Activated CD8-positive, alpha-beta memory T cell treated with anti-CD3 and anti-CD28 coated beads, Interleukin-2, amount 50 U/mL, for 1 hour (primary cell): ENCODE measurements at regions not wholly inside any gene's neighbourhood (a gene's known extent, or its start where the extent isn't known, plus 50 kb on each side); places are given as distances from the start of the nearest gene placed in this dataset.

ENCODE experiments used
- DNase-seq: peaks from one replicate; pipeline ENCODE4 v3.0.0-alpha.2; 2020; ENCODE audit errors: extremely low read depth

- no peak for DNase-seq
Observed at GRCh38 chr11:112809429-112809828, 151.8 kb upstream of the NCAM1 start.

- no peak for DNase-seq
Observed at GRCh38 chr11:112810951-112811350, 150.3 kb upstream of the NCAM1 start.

GRCh38 chr11:112811783-112812182 lies 149.4 kb upstream of the NCAM1 start:
- no peak for DNase-seq

GRCh38 chr11:112812729-112813128 lies 148.5 kb upstream of the NCAM1 start:
- DNase-seq: no peak

DNA sequence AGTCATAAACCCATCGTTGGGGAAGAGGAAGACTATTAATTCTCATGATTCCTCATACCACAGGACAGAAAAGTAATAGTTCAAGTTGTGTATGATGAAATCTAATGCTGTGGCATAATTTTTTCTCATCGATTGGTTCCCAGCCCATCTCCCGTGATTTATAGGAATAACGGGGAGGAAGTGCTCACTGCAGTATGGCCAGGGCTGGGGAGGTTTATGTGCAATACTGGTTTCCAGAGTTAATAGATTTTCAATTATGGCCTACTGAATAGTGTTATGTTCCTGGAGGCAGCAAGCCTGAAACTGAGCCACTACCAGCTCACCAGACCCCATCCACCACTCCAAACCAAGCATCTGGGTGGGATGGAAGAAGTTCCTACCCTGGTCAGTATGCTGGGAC lies 147.1 kb upstream of the NCAM1 start:
- no peak for DNase-seq

DNA sequence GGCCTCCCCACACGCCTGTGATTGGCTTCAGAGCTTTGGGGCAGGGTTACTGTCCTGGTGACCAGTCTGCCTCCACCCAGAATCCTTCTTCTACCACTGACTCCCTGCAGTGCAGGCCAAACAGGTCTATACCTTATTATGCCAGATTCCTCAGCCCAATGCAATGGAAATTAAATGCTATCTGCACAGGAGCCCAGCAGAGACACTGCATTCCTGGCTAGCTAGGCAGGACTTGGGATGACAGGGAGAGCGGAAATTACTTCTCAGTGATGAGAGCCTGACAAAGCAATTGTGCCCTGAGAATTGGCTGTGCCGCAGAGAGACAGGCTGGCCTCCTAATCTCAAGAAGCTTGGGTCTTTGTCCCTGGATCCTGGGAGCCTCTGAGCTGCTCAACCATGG lies 143.8 kb upstream of the NCAM1 start:
- no peak for DNase-seq

DNA sequence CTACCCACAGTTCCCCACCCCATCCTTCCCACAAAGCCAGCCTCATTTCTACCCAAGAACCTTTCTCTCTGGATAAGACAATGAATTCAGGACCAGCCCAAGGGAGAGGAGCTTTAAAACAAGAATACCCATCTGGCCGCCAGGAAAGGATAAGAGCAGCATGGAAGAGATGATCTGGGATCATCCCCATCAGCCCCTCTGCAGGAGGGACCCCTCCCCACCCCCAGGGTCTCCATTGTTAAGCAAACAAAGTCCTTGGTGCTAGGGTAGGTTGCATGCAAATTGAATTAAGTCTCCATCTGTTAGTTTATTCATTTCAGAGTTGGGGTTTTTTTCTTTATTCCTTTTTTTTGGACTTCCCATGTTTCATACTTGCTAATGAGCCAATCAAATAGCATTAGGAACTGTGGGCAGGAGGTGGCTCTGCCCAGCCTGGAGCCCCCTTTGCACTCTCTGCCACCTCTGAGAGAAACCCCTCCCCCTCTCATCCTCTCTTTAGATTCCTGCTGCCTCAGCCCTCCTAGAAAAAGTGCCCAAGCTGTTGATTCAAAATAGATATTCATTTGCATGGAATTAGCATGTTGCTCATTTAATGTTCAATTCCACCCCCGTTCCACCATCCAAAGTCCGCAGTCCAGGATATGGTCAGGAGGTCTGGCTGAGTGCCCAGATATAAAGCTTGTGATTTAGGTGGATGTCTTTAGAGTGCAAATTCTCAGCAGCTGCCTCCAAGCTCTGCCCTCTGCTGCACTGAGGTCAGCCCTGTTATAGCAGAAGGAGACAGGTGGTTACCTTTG lies 138.5 kb upstream of the NCAM1 start:
- DNase-seq: no peak

- no peak for DNase-seq
Observed at GRCh38 chr11:112826026-112826425, 135.2 kb upstream of the NCAM1 start.

DNA sequence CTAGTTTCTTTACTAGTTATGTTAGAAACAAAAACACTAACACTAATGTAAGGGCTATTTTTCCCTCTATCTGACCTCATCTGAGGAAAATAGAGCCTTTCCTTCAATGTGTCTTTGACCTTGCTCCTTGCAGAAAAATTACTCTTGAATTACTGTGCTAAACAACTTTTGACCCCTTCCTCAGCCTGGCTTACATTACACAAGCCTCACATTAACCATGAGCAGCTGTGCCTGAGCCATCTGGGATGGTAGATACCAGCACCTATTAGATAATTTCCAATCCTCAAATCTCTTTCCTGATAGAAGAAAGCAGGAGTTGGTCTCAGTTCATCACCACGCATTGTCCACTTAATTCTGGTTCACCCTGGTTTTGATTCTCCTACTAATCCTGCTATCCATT lies 134.4 kb upstream of the NCAM1 start:
- DNase-seq: no peak

DNA sequence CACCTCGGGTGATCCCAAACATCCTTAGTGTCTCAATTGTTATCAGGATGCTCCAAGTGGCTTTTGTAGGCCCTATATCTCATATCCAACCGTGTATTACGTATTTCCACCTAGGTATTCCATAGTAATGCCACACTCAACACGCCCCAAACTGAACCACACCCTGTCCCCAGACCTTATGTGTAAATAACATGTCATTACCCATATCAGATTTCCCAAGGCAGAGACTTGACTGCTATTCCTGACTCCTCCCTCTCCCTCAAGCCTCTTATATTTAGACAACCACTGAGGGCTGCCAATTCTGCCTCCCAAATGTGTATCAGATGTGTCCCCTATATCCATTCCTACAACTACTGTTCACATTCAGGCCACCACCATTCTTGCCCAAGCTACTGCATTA lies 132.8 kb upstream of the NCAM1 start:
- DNase-seq: no peak

GRCh38 chr11:112829971-112830654 lies 131.1 kb upstream of the NCAM1 start:
- no peak for DNase-seq

GRCh38 chr11:112831041-112831440 lies 130.2 kb upstream of the NCAM1 start:
- no peak for DNase-seq

DNA sequence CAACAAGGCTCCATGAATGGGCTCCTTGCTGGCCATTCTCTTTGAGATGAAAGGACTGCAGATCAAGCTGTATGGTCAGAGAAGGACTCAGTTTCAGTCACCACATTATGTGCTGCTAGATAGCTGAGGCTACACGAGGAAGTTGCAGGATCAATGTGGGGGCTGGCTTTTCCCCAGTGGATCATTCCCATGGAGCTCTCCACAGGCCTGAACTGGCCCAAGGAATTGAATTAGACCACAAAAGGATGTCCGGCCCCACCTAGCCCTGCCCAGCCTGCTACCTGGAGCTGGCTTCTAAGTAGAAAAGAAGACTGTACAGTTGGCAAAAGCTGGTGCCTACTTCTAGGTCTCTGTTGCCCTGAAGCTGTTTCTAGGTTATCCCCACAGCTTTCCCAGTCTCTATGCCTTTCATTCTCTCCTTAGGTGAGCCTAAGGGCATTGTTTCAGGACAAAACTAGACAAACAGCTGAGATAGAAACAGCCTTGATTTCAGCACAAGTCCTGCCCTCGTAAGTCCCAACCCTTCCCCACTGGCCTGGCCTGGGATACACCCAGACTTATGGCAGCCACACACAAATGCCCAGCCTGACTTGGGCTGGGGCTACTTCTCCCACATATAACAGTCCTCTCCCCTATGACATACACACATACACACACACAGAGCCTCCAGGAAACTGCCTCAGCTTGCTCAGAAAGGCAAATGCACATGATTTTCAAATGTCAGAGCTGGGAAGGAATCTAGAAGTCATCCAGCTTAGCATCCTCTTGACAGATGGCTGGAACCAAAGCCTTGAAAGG lies 129.1 kb upstream of the NCAM1 start:
- DNase-seq: no peak

DNA sequence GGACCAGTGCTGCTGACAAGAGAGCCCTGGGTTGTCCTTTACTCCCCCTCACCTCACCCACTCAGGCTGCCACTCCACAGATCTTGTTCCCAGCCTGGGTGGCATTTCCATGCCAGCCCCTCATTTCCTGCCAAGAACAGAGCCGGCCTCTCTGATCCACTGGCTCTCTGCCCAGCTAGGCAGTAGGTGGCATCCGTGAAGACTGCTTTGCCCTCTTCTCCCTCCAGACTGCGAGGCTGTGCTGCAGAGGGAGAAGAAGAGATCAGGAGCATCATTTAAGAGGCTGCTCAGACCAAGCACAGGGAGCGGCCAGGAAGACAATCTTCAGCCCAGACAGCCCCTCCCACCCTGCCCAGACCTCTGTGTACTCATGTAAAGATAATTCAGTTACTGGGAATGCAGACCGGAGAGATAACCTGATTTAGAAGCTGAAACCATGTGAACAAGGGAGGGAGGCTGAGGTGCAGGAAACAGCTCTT lies 126.9 kb upstream of the NCAM1 start:
- DNase-seq: no peak

- no peak for DNase-seq
Observed at GRCh38 chr11:112835591-112836255, 125.5 kb upstream of the NCAM1 start.

DNA sequence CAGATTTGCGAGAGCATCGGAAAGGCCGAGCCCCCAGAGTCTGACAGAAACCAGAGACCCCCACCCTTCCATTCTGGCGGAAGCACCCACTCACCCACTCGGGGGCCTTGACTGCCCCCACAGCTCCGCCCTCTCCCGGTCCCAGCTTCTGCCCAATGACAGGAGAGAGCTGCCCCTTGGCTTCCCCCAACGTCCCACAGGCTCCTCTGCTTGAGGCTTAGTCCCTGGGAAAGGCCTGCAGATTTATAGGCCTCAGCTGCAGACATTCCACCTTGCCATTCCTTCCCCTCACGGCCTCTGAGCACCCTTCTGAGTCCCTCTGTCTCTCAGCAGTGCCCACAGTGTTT lies 125.0 kb upstream of the NCAM1 start:
- no peak for DNase-seq

GRCh38 chr11:112837162-112837826 lies 123.9 kb upstream of the NCAM1 start:
- no peak for DNase-seq

DNA sequence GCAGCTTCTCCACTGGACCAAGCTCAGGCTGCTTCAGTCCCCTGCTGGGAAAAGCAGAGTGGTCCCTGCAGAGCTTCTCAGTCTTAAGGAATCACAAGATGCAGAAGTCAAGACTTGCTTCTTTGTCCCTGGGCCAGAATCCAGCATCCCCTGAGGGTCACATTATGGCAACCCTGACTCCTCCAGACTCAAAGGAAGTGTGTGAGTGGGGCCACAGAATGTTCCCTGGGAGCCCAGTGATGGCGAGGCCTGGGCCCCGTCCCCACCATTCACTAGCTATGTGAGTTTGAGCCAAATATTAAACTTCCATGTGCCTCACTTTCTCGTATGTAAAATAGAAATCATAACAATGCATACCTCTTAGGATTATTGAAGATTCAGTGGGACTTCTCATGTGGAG lies 122.2 kb upstream of the NCAM1 start:
- DNase-seq: no peak

DNA sequence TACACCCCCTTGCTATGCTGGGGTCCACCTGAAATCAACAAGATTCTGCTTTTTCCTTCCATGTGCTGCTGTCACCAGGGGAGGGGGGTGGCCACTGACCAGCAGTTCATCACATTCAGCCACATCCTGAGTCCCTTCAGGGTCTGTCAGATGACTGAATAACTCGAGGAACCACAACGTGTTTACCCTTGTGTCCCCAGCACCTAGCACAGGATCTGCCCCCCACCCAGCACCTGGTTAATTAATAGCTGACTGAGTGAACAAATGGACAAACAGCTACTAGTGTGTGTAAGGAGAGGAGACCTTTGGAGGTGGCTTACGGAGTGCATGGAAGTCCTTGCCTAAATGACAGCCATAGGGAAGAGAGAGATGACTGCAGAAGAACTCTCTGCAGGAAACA lies 119.5 kb upstream of the NCAM1 start:
- DNase-seq: no peak

DNA sequence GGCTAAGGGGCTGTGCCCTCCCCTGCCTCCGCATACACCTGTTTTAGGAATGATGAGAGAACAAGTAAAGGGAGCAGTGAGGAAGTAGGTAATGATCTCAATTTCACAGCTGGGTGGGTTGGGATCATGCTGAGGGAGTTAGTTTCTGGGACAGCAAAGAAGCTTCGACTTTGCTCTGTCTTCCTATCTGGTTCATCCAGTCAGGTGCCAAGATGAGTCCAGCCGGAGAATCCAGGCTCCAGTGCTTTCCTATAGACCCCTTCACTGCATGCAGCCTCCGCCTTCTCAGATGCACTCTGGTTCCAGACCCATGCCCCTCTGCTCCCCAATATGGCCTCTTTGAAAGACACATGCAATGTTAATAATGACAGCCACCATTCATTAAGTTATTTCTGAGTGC lies 119.1 kb upstream of the NCAM1 start:
- DNase-seq: no peak

DNA sequence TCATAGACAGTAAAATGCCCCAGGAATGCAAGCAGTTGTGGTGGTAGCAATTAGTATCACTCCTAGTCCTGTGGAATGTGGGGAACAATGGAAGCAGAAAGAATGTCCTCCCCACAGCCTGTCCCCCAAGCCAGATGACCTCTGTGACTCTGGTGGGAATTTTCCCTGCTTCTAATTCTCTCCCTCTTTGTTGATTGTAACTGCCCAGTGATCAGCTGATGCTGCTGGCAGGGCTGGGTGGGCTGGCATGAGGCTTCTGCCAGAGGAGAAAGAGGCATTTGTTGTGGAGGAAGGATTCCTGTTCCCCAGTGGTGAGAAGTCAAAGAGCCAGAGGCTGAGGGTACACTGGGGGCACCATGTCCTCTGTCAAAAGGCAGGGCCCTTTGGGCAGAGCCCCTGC lies 116.7 kb upstream of the NCAM1 start:
- DNase-seq: no peak

- no peak for DNase-seq
Observed at GRCh38 chr11:112847568-112847967, 113.7 kb upstream of the NCAM1 start.
